K562 (cell line): ENCODE measurements at regions not wholly inside any gene's neighbourhood (a gene's known extent, or its start where the extent isn't known, plus 50 kb on each side); places are given as distances from the start of the nearest gene placed in this dataset.

ENCODE experiments used
- ATAC-seq: fragments of 200-7000 bp; cut with Tn5 transposase; 3 replicates; pipeline ENCODE4 v1.9.1; 2020; ENCODE audit warnings: moderate library complexity
- BruUV-seq: library from RNA; stranded (reverse); fragments of 400-500 nt; replicated peaks from 2 replicates; lab custom pipeline; 2021; lab: Mats Ljungman, UMichigan
- CTCF ChIA-PET: fragments of 300-600 bp; formaldehyde crosslinking; extraction: SDS; loops from one replicate; lab custom pipeline; 2021; ENCODE audit warnings: low intra/inter-chr PET ratio; lab: Yijun Ruan, JAX
- POLR2A ChIA-PET: fragments of 300-600, 350-650 bp; sonication (Branson Sonifier 250); formaldehyde crosslinking; extraction: SDS; loops from one replicate; lab custom pipeline; 2021; ENCODE audit warnings: antibody characterized with exemption, inconsistent platforms; lab: Yijun Ruan, JAX
- DNase-seq, 4 experiments: peaks; one replicate each; pipeline versions ENCODE4 v3.0.0 to v3.0.0-alpha.2; 2011 to 2018; ENCODE audit warnings: low spot score in 3 of 4, mixed read lengths in 3 of 4; ENCODE audit errors: extremely low read depth in 1 of 4
- FAIRE-seq: peaks from 2 replicates; lab custom pipeline; 2011; peaks lifted over from hg19 to GRCh38; lab: Jason Lieb, UNC
- H2AFZ ChIP-seq: 2 replicates; pipeline ENCODE4 v1.6.0; 2011; ENCODE audit warnings: low read depth, low read length, control low read depth, inconsistent platforms
- H3K27ac ChIP-seq: fragments of 200-600 bp; 3 replicates; pipeline ENCODE4 v1.8.0; 2011; ENCODE audit warnings: low read depth, mild to moderate bottlenecking, control low read depth, inconsistent platforms, low read length, moderate library complexity, mixed read lengths; ENCODE audit errors: extremely low read depth
- H3K27me3 ChIP-seq, 2 experiments: fragments of 300-600 bp in 1 of 2; 2 replicates in 1 of 2; 3 replicates in 1 of 2; pipeline versions ENCODE4 v1.6.0 to v1.8.0; 2011; ENCODE audit warnings: inconsistent platforms in 2 of 2, low read length in 2 of 2, mild to moderate bottlenecking in 1 of 2, mixed read lengths in 1 of 2, moderate library complexity in 1 of 2; ENCODE audit not compliant: control insufficient read depth in 2 of 2, insufficient read depth in 2 of 2
- H3K36me3 ChIP-seq: fragments of 300-600 bp; 3 replicates; pipeline ENCODE4 v1.8.0; 2011; ENCODE audit warnings: mild to moderate bottlenecking, low read length, inconsistent platforms; ENCODE audit not compliant: control insufficient read depth, insufficient read depth
- H3K4me1 ChIP-seq, 2 experiments: fragments of 200-600 bp in 1 of 2; replicated peaks in 1 of 2; 2 replicates in 1 of 2; 3 replicates in 1 of 2; pipeline versions ENCODE4 v1.5.1 to v1.8.0; 2011; ENCODE audit warnings: inconsistent platforms in 2 of 2, low read length in 2 of 2, mild to moderate bottlenecking in 1 of 2, mixed read lengths in 1 of 2, moderate library complexity in 1 of 2; ENCODE audit not compliant: control insufficient read depth in 2 of 2, insufficient read depth in 2 of 2
- H3K4me2 ChIP-seq: 2 replicates; pipeline ENCODE4 v1.6.1; 2011; ENCODE audit warnings: low read length, control low read depth, inconsistent platforms, mixed read lengths; ENCODE audit not compliant: insufficient read depth
- H3K4me3 ChIP-seq: fragments of 200-600 bp; sonication (generic), shearing (Covaris generic); 2 replicates; pipeline ENCODE4 v1.5.1; 2016; ENCODE audit warnings: control low read depth, inconsistent platforms
- H3K79me2 ChIP-seq: fragments of 200-600 bp; 3 replicates; pipeline ENCODE4 v1.8.0; 2011; ENCODE audit warnings: low read length, inconsistent platforms; ENCODE audit not compliant: control insufficient read depth, insufficient read depth
- H3K9ac ChIP-seq, 2 experiments: 2 replicates each; pipeline versions ENCODE4 v1.6.0 to v1.6.1; 2011; ENCODE audit warnings: low read depth in 2 of 2, low read length in 2 of 2, control low read depth in 1 of 2, inconsistent platforms in 1 of 2, mild to moderate bottlenecking in 1 of 2, mixed read lengths in 1 of 2; ENCODE audit not compliant: insufficient read depth in 1 of 2
- H3K9me1 ChIP-seq: one replicate; pipeline ENCODE4 v1.6.0; 2011; ENCODE audit warnings: inconsistent platforms, mild to moderate bottlenecking, low read length, moderate library complexity; ENCODE audit not compliant: control insufficient read depth, insufficient read depth
- H3K9me3 ChIP-seq: replicated peaks from 2 replicates; pipeline ENCODE4 v1.5.1; 2011; ENCODE audit warnings: low read depth, low read length, inconsistent platforms; ENCODE audit not compliant: control insufficient read depth, insufficient read depth
- H4K20me1 ChIP-seq: replicated peaks from 2 replicates; pipeline ENCODE4 v1.6.1; 2011; ENCODE audit warnings: low read length, inconsistent platforms, mixed read lengths; ENCODE audit not compliant: control insufficient read depth, insufficient read depth
- ASH1L ChIP-seq: fragments of 450-650 bp; IDR thresholded peaks from 2 replicates; pipeline ENCODE4 v1.6.1; 2018; ENCODE audit warnings: borderline replicate concordance, mild to moderate bottlenecking, low read depth; ENCODE audit not compliant: partially characterized antibody
- BCOR ChIP-seq: fragments of 450-650 bp; IDR thresholded peaks from 2 replicates; pipeline ENCODE4 v1.6.1; 2016
- CEBPZ ChIP-seq: fragments of 150-350 bp; IDR thresholded peaks from 2 replicates; pipeline ENCODE4 v1.6.1; 2014; ENCODE audit warnings: low read depth, mild to moderate bottlenecking, low read length, borderline replicate concordance
- CREB5 ChIP-seq: fragments of 250-450 bp; sonication (Bioruptor Pico); IDR thresholded peaks from 2 replicates; pipeline ENCODE4 v1.5.0; 2020; ENCODE audit warnings: mild to moderate bottlenecking
- DEAF1 ChIP-seq: fragments of 450-650 bp; formaldehyde crosslinking; IDR thresholded peaks from 2 replicates; pipeline ENCODE4 v1.4.0; 2020; ENCODE audit warnings: mild to moderate bottlenecking, moderate library complexity
- MEF2A ChIP-seq: IDR thresholded peaks from 2 replicates; pipeline ENCODE4 v1.6.1; 2011; ENCODE audit warnings: low read depth, mild to moderate bottlenecking, low read length, moderate library complexity; ENCODE audit not compliant: control insufficient read depth
- MTA3 ChIP-seq: fragments of 450-650 bp; formaldehyde crosslinking; IDR thresholded peaks from 2 replicates; pipeline ENCODE4 v1.6.1; 2017; ENCODE audit warnings: mild to moderate bottlenecking, borderline replicate concordance
- YBX1 ChIP-seq: fragments of 450-650 bp; IDR thresholded peaks from 2 replicates; pipeline ENCODE4 v1.7.1; 2016; ENCODE audit warnings: mild to moderate bottlenecking
- ZEB2 ChIP-seq: fragments of 450-650 bp; IDR thresholded peaks from 2 replicates; pipeline ENCODE4 v1.6.1; 2016
- ZNF174 ChIP-seq: fragments of 250-450 bp; sonication (Bioruptor Pico); IDR thresholded peaks from 2 replicates; pipeline ENCODE4 v1.4.0; 2020; ENCODE audit warnings: mild to moderate bottlenecking
- WGBS: fragments of 100-300 bp; shearing (Covaris generic); methylation state at CpG from one replicate; pipeline ENCODE4 v1.1.6; 2016; ENCODE audit warnings: low coverage, mixed read lengths; ENCODE audit not compliant: insufficient coverage; ENCODE audit errors: missing lambda C conversion rate; 5-methylcytosine and 5-hydroxymethylcytosine counted together
- in situ Hi-C: fragments of 300-500 bp; cut with MboI; formaldehyde crosslinking; loops from 4 replicates; pipeline ENCODE4 v1.15.0; 2018; ENCODE audit warnings: inconsistent platforms, mixed read lengths
- intact Hi-C: fragments of 100-400 bp; cut with micrococcal nuclease; formaldehyde crosslinking; loops from 2 replicates; pipeline ENCODE4 v1.14.2; 2022
- TF ChIP-seq, protein P1 (sequence below): sonication (generic); formaldehyde crosslinking; IDR thresholded peaks from 2 replicates; pipeline ENCODE4 v1.8.1; 2023; ENCODE audit warnings: mild to moderate bottlenecking, missing genetic modification reagents

GRCh38 chr5:167769846-167770413 is 521.5 kb upstream of the WWC1 start:
- Histone ChIP-seq H3K9ac (no peak overlapping the region), H3K79me2 (no peaks in the 10 kb centered on the region), H3K4me3 (no peak overlapping the region), H3K27ac (no peak overlapping the region), H4K20me1 (no peaks in the 10 kb centered on the region), H3K4me2 (no peak overlapping the region), H2AFZ (no peak overlapping the region), H3K9me1 (no peaks in the 10 kb centered on the region), H3K4me1 (no peaks in the 10 kb centered on the region), H3K27me3 (no peaks in the 10 kb centered on the region), H3K9me3 (no peaks in the 10 kb centered on the region), H3K36me3 (no peaks in the 10 kb centered on the region)
- DNase-seq (no peak), FAIRE-seq (no peak), ATAC-seq (no peak)
- no TSS peak for BruUV-seq
- 4% methylated on average over 2 of the region's 2 CpGs for WGBS
- TF ChIP-seq CEBPZ (no peak), MTA3 (no peak), ZNF174 (no peak), YBX1 (no peak), DEAF1 (no peak), ASH1L (no peak), CREB5 (CRISPR knock-in tag) (no peak), ZEB2 (no peak), BCOR (no peak), MEF2A (no peak)
- TF ChIP-seq, protein P1, sequence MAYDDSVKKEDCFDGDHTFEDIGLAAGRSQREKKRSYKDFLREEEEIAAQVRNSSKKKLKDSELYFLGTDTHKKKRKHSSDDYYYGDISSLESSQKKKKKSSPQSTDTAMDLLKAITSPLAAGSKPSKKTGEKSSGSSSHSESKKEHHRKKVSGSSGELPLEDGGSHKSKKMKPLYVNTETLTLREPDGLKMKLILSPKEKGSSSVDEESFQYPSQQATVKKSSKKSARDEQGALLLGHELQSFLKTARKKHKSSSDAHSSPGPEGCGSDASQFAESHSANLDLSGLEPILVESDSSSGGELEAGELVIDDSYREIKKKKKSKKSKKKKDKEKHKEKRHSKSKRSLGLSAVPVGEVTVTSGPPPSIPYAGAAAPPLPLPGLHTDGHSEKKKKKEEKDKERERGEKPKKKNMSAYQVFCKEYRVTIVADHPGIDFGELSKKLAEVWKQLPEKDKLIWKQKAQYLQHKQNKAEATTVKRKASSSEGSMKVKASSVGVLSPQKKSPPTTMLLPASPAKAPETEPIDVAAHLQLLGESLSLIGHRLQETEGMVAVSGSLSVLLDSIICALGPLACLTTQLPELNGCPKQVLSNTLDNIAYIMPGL (CRISPR knock-in tag): no peak
- intact Hi-C loops: no loop called here
- in situ Hi-C loops: no loop called here
- ChIA-PET CTCF (no interaction called here), POLR2A (no interaction called here)
